ENCODE measurements at regions not wholly inside any gene's neighbourhood (a gene's known extent, or its start where the extent isn't known, plus 50 kb on each side); places are given as distances from the start of the nearest gene placed in this dataset.

DNA sequence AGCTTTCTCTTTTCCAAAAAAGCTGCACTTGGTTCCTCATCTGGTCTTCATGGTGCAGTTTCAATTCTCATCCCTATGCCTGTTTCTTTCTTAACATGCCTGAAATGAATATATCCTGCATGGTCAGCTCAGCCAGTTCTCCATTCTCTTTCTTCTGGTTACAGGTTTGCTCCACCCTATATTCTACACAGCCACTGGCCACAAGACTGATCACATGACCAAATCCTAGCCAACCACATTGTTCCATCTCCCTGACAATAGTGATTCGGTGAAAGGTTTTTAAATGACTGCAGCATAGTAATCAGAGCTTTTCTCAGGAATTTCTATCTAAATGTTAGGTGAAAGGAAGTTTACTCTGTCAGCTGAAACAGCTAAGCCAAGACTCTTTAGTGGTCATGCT is 891.4 kb downstream of the METTL15 start:
- no peak for TF ChIP-seq YY1 (IDR thresholded peaks at IDR 0.05; ENCODE audit: insufficient read depth, insufficient read length)
- no peak for TF ChIP-seq SUZ12 (IDR thresholded peaks at IDR 0.05; ENCODE audit: extremely low read depth, insufficient read depth, insufficient read length)

Measured in NT2/D1 (cell line).